HG03342 (cell line): ENCODE measurements at regions not wholly inside any gene's neighbourhood (a gene's known extent, or its start where the extent isn't known, plus 50 kb on each side); places are given as distances from the start of the nearest gene placed in this dataset.
"Not testable (repeated sequence)": the region's sequence is repeated elsewhere in the genome, so short reads cannot be mapped to it uniquely, and the experiment has no call there.

Source experiments
- ATAC-seq: cut with Tn5 transposase; IDR thresholded peaks from one replicate; pipeline ENCODE4 v1.9.1; 2021; ENCODE audit warnings: mild to moderate bottlenecking, moderate library complexity; ENCODE audit not compliant: unreplicated experiment

DNA sequence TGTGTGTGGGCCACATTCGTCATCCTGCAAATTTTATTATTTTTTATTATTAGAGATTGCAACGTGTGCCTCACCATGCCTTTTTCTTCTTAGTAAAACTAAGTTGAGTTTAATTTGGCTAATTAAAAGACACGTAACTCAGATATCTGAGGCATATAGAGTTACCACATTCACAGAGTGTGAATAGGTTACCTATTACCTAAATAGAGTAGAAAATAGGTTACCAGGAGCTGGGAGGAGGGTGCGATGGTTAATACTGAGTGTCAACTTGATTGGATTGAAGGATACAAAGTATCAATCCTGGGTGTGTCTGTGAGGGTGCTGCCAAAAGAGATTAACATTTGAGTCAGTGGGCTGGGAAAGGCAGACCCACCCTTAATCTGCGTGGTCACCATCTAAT is 116.3 kb upstream of the CARD11 start:
- ATAC-seq: not testable (repeated sequence)

DNA sequence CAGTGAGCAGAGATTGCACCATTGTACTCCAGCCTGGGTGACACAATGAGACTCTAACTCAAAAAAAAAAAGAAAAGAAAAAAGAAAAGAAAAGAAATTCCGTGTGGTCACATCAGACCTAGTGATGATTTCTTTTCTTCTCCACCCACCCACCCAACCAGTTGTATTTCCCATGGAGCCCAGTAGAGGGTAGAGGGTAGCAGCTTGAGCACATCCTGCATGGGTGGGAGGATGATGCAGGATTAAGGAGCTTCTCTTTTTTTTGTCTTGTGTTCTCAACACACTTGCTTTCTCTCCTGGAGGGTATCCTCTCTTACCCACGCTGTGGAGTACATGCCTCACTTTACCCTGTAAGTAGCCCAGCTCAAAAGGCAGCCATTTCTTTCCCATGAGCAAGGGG is 118.6 kb upstream of the CARD11 start:
- no peak for ATAC-seq

DNA sequence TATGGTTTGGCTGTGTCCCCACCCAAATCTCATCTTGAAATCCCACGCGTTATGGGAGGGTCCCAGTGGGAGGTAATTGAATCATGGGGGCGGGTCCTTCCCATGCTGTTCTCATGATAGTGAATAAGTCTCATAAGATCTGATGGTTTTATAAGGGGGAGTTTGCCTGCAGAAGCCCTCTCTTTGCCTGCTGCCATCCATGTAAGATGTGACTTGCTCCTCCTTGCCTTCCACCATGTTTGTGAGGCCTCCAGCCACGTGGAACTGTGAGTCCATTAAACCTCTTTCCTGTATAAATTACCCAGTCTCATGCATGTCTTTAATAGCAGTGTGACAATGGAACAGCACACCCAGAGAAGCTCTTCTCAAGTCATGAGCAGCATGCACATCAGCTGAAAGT is 119.1 kb upstream of the CARD11 start:
- not testable (repeated sequence) for ATAC-seq

DNA sequence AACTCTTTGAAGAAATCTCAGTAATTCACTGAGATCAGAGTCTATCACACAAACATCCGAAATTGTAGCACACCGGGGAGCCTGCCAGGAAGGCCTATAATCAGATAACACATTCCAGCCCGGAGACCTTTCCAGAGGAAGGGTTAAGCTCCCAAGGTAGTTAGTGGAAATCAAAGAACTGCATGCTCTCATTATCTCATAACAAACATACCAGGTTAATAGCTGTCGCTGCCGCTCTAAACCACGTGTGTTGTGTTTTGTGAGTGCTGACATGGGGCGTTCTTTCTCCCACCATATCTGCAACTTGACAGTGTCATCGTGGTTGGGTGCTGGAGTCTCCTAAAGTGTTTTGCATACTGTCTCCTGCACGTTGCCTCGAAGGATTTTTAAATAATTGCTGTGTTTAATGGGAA is 120.7 kb upstream of the CARD11 start:
- no peak for ATAC-seq

DNA sequence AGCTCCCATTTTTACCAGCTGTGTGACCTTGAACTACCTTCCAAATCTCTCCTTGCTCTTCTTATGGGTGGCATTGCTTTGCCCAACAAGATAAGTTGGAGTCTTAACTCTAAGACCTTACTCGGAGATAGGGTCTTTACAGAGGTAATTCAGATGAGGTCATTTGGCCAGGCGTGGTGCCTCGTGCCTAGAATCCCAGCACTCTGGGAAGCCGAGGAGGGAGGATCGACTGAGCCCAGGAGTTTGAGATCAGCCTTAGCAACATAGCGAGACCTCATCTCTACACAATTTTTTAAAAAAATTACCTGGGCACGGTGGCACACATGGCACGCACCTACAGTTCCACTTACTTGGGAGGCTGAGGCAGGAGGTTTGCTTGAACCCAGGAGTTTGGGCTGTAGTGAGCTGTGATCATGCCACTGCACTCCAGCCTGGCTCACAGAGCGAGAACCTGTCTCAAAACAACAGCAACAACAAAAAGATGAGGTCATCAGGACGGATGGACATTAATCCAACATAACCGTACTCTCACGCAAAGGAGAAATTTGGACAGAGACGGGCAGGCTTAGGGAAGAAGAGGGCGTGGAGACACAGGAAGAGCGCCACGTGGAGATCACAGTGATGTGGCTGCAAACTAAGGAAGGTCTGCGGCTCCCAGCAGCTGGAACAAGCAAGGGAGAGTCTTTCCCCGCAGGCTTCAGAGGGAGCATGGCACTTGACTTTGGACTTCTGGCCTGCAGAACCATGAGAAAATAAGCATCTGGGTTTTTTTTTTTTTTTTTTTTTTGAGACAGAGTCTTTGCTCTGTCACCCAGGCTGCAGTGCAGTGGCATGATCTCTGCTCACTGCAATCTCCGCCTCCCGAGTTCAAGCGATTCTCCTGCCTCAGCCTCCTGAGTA is 122.3 kb upstream of the CARD11 start:
- no peak for ATAC-seq

DNA sequence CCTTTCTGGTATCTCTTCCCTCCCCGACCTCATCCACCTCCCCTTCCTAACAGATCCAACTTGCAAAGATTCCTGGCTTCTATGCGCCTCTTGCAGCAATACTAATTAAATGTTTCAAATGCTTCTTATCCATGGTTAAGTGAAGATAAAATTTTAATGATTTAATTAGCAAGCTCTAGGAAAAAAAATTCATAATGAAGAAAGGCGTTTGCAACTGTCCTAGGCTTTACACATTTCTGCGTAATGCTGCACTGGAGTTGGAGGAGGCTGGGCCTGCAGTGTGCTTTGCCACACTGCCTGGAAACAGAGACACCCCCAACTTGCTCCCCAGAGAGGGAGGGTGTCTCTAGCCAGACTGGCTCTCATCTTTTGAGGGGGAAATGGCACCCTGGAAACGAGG is 123.9 kb upstream of the CARD11 start:
- ATAC-seq: no peak

DNA sequence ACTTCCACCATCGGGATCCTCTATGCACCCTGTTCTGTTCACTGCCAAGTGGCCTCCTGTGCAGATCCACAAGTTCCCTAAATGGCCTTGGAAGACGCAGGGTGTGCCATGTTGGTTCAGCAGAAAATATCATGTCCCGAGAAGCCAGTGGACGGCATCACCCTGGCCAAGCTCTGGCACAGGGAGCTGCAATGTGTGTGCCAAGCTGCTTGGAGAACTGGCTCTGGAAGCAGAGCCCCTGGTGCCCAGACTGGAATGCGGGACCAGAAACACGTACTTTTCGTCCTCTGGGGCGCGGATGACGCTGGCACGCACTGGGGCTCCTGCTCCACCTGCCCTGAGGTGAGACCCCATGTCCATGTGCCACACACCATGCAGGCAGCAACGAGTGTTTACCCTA is 124.7 kb upstream of the CARD11 start:
- ATAC-seq: no peak

DNA sequence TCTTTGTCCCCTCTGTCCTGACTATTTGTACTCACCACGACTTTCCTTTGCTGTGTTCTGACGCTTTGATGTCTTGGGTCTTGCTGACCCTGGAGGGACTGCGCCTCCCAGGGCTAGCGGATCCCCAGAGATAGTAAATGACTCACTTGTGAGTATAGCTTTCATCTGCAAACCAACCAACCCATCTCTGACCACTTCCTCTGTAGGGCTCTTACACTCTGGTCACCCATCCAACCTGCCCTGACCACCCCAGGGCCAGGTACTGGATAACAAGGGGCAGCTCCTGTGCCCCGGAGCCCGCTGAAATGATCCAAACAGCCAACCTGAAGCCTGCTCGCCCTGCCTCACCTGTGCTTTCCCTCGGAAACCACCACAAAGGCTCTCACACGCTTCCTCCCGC is 125.2 kb upstream of the CARD11 start:
- no peak for ATAC-seq

DNA sequence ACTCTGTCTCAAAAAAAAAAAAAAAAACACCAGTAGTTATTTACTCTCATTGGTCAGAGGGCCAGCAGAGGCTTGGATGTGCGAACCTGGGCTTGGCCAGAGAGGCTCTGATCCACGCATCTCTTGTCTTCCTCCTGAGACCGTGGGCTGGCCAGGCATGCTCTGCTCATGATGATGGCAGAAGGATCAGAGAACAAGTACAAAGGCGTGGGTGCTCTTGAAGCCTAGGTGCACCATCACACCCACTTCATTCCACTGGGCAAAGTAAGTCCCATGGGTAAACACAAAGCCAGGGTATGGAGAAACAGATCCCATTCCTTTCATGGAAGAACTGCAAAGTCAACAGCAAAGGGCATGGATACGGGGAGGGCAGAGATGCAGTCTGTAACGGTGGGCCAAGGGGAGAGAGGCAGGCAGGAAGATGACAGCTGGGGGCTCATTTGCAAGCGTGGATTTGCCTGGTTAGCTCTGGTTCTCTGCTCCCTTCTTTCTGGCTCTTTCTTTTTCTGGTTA is 128.2 kb upstream of the SDK1 start:
- no peak for ATAC-seq

DNA sequence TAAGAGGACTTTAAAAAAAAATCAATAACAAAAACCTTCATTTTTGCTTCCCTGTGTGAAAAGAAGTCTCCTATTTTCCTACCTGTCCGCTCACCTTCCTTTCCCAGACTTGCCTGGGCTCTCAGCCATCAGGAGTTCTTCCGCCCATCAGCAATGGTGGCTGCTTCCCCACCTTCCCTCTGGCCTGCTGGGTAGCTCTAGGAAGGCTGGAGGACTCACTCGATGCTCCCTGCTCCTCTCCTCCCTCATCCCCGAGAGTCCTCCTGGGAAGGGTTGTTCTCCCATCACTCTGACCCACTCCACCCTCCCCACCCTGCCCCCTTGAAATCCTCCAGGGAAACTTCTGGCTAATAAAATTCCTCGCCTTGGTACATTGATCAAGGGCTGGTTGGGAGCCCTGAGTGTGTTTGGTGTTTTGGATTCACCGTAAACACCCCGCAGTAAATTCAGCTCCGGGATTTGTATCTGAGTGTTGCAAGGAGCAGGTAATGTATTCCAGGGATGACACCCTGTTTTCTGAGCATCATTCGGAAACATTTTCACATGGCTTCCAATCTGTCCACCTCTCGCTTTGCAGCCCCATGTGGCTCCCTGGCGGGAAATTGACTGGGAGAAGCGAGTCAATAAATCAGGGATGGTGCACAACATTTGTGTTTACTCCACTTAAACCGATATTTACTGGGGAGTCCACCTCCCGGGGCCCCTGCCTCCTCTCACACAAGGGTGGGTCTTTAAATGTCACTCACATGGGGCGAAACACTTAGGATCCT is 126.4 kb upstream of the SDK1 start:
- ATAC-seq: no peak

DNA sequence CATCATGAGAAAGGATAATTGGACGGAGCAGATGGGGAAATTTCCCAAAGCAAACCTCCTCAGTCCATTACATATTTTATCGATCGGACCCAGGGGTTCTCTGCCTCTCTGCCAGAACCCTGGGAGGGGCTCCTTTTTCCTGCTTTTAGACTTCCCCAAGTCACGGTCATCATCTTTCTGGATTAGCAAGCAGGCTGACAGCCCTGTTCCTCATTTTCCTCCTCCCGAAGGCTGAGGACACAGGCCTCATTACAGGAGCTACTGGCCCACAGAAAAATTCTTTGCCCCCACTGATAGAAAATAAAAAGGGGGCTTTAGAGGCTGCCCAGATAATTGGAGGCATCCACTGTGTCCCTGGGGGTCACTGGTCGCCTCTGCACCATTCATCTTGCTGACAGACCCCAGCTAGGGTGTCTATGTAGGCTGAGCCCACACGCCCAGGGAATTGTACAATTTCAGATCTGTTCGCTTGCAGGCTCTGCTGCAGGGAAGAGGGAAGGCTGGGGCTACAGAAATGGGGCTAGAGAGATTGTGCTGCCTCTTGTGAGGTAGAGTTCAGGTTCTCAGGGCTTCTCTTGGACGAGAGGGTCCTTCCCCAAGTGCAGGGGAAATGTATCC is 125.7 kb upstream of the SDK1 start:
- ATAC-seq: no peak

DNA sequence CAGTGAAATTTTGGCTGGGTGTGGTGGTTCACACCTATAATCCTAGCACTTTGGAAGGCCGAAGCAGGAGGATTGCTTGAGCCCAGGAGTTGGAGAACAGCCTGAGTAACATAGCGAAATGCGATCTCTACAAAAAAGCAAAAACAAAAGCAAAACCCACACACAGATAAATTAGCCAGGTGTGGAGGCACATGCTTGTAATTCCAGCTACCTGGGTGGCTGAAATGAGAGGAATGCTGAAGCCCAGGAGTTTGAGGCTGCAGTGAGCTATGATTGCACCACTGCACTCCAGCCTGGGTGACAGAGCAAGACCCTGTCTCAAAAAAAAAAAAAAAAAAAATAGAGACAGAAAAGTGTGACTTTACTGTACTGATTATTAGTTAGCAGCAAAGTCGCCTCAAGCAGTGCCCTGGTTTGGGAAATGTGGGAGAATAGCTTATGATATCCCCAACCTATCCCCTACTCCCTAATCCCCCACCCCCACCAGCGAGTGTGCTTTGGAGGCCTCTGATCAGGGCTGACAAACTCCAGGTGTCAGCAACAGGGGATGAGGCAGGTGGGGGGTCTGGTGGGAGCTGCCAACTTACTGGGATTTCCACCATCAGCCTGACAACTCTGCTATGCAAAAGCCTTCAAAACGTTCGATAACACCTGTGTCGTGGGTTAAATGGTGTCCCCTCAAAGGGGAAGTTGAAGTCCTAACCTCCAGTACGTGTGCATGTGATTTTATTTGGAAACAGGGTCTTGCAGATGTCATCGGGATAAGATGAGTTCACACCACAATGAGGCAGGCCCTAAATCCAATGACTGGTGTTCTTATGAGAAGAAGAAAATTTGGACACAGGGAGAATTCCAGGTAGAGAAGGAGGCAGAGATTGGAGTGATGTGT is 124.7 kb upstream of the SDK1 start:
- ATAC-seq: no peak

DNA sequence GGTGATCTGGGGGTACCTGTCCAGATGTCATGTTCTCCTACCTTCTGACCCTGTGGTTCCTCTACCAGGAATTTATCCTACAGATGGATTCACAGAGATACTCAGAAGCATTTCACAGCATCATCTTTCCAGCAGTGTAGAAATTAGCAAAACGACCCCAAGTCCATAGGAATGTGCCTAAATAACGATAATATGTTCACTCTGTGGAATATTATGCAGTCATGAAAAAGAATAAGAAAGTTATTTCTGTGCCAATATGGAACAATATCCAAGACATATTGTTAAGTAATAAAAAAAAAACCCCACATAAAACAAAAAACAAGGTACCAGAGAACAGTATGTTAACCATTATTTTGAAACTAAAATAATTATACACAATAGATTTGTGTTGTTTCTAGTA is 123.8 kb upstream of the SDK1 start:
- ATAC-seq: no peak

DNA sequence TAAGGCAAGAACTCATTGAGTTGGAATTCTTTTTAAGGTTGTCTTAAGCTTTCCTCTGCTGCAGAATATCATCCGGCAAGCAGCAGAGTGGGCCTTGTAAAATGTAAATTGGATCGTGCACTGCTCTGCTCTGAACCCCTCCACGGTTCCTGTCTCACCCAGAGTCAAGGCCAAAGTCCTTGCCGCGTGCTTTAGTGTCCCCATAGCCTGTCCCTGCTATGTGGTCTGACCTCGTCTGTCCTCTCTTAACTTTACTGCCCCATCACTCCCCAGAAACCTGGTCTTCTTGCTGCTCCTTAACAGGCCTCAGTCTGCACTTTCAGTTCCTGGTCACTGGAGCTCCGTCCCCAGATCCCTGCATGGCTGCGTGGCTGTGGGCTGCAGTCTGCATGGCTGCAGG is 121.6 kb upstream of the SDK1 start:
- no peak for ATAC-seq

DNA sequence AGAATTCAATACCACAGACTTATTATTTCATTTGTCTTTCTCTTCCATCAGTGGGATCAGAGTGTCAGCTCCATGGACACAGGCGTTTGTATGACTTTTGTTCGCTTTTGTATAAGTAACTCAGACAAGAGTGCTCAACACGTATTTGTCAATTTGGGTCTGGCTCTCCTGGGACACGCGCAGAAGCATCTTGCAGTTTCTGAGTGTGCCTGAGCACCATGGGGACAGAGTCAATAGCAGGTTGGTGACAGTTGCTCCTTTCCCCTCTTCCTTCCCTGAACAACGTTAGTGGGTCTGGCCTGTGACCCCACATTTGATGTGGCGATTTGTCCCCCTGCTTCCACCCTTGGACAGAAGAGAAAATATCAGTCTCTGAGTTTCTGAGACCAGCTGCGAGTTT is 120.4 kb upstream of the SDK1 start:
- ATAC-seq: no peak

DNA sequence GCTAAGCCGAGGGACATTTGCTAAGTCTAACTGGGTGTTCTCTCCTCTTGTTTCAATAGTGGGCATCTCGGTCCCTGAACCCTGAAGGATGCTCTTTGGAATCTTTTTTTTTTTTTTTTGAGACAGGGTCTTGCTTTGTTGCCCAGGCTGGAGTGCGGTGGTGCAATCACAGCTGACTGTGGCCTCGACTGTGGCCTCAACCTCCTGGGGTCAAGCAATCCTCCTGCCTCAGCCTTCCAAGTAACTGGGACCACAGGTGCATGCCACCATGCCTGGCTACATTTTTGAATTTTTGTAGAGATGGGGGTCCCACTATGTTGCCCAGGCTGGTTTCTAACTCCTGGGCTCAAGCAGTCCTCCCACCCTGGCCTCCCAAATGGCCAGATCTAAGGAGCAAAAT is 119.0 kb upstream of the SDK1 start:
- not testable (repeated sequence) for ATAC-seq

DNA sequence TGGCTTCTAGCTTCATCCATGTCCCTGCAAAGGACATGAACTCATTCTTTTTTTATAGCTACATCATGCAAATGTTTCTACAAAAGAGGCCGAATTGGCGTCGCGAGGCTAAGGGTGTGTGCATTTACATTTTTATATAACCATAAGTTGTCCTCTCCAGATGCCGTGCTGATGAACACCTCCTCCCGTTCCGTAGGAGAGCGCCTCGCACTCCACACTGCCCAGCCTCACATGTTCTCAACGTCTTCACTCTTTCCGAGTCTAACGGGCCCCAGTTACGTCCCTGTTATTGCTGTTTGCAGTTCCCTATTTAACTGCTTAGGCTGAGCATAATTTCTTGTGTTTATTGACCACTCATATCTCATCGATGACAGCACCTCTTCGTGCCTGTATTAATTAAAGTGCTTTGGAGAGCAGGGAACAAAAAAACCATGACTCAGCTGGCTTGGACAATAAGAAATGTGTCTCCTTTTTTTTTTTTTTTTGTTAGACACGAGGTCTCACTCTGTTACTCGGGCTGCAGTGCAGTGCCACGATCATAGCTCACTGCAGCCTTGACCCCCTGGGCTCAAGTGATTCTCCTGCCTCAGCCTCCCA is 113.5 kb upstream of the SDK1 start:
- ATAC-seq: no peak

DNA sequence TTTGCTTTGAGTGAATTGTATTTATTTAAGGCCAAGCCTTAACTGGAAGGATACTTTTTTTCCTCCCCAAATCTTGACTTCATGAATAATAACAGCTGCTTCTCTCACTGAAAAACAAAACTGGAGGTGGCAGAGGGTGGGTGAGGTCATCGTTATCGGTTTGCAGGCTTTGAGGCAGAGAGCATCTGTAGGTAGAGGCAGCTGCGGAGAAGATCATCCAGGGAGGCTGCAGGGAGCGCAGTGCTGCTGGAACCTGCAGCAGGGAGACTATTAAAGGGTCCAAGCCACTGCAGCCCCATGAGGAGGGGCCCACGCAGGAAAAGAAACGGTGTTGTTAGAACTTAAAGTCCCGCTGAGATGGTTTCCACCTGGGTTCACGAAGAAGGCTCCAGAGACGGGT is 112.1 kb upstream of the SDK1 start:
- ATAC-seq: no peak

DNA sequence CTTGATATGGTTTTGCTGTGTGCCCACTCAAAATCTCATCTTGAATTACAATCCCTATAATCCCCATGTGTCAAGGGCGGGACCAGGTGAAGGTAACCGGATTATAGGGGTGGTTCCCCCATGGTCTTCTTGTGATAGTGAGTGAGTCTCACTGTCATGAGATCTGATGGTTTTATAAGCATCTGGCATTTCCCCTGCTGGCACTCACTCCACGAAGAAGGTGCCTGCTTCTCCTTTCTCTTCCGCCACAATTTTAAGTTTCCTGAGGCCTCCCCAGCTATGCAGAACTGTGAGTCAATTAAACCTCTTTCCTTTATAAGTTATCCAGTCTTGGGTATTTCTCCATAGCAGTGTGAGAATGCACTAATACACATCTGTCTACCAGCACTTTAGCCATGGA is 109.5 kb upstream of the SDK1 start:
- ATAC-seq: no peak

DNA sequence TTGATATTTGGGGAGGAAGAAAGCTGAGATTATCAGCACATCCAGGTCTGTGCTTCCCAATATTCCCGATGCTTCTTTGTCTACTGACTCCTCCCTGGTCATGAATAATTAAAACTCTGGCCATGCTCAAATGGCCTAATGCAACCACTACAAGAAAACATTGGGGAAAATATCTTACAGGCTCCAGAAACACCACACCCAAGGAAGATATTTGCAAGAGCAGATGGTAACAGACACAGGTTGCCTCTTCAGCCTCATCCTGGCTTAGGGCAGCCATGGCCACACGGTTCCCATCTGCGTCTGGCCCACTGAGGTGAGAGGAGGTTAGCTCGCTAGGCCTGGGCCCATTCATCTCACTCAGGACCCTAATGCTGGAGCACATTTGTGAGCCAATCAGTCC is 108.4 kb upstream of the SDK1 start:
- no peak for ATAC-seq
